NCI-H2227 treated with DMSO at 0.1 percent for 48 hours (cell line): ENCODE measurements at regions not wholly inside any gene's neighbourhood (a gene's known extent, or its start where the extent isn't known, plus 50 kb on each side); places are given as distances from the start of the nearest gene placed in this dataset.
"Not testable (repeated sequence)": the region's sequence is repeated elsewhere in the genome, so short reads cannot be mapped to it uniquely, and the experiment has no call there.

Experiments used
- DNase-seq: peaks from one replicate; lab custom pipeline; 2025; lab: John Stamatoyannopoulos, UW

DNA sequence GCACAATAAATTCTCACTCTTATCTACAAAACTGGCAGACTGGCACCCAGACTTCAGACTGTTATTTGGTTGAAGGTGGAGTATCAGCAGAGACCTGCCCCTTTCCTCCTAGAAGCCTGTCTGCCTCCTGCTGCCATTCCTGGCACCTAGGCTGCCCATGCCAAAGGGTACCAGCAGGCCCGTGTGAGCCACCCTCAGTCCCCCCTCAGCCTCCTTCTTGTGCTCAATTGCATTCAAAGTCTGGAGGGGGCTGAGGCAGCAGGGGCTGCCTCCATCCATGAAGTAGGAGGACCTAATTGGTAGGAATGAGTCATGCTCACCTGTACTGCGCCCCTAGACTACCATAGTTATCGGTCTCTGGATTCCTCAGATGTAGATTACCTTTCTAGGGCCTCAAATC lies 440.9 kb upstream of the GRM3 start:
- DNase-seq, result no peak

DNA sequence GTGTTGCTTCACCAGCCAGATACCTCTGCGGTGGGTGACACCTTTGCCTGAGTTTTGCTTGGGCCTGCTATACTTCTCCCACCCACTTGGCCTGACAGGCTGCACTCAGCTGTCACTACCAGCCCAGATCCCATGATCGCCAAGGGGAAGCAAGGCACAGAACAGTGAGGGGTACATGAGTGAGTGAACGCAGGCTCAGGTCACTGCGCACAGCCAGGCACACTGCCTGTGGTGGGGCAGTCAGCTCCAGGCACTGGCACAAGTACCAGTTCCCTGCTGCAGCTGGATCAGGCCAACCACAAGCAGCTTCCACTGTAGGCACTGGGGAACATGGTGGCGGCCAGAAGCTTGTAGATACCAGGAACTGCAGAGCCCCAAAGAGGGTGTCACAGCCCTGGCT lies 441.9 kb upstream of the GRM3 start:
- DNase-seq, result no peak

DNA sequence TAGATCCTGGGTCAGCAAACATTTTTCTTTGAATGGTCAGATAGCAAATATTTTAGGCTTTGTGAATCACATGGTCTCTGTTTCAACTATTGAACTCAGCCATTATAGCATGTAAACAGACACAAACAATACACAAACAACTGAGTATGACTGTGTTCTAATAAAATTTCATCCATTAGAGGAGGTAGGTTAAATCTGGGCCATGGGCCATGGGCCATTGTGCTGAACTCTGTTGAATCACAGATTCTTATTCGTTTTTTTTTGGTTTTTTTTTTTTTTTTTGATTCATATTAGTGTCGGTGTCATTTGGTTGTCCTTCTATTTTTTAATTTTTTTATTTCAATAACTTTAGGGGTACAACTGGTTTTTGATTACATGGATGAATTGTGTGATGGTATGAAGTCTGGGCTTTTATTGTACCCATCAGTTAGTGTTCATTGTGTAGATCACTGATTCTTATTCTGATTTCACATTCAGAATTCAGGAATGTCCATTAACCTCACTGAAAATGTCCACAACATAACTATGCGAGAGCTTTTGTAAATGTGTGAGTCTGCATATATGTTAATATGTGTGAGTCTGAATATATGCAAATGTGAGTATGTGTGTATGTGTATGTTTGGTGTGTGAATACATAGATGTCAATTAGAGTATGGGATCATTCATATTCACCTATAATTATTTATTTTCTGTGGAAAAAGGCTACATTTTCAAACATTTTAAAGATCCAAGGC lies 443.7 kb upstream of the GRM3 start:
- DNase-seq, result no peak

DNA sequence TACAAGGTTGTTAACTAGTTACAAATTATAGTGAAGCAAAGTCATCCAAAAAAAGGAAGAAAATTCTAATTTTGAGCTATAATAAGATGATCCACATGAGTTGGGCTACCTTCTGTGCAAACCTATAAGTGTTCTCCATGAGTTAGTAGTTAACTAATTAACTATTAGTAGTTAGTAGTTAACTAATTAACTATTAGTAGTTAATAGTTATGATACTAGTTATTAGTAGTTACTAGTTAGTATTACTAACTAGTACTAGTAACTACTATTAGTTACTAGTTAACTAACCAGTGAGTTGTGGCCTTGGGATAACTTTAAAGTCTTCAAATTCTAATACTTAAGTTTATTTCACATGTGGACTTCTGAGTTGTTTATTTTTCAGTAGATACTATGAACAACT lies 453.4 kb upstream of the GRM3 start:
- no peak for DNase-seq

DNA sequence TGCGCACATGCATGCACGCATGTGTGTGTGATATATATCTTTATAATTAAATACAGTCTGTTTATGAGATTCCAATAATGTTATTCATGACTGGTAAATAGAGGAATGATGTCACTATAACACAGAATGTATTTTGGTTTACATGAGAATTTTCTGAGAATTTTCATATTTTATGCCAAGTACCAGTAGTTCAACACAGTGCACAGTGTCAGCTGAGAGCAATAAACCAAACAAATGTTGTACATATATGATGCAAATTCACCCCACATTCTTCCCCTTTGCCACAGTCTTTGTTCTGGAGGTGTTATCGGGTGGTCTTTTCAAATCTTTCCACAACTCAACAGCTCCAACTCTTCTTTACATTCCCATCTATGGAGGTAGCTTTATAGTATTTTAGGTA lies 462.2 kb upstream of the GRM3 start:
- no peak for DNase-seq

DNA sequence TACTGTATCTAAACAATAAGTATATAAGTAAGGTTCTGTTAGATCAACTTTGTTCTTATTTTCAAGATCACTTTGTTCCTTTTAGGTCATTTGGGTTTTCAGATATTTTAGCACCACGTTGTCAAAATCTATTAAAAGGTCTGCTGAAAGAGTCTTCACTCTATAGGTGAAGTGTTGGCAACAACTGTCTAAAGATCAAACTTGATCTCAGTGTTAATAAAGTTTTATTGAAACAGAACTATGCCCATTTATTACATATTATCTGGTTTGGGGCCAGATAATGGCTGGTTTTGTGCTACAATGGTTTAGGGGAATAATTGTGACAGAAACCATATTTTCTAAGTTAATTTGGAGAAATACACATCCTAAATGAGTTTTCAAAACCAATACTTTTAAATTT lies 478.9 kb upstream of the GRM3 start:
- no peak for DNase-seq

DNA sequence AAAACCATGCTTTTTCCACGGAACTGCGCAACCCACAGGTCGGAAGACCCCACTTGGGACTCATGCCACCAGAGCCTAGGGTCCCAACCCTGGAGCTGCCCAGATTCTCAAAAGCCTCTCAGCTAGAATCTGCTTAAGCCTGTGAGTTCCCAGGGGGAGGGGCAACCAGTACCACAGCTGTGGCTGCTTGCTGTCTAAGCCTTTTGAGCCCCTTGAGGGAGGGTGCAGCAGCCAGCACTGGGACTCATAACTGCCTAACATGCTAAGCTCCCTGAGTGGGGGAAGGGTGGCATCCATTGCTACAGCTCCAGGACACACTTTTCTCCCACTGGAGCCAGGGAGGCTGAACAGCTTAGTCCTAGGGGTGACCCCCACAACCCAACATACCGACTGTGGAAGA lies 485.6 kb upstream of the GRM3 start:
- no peak for DNase-seq

DNA sequence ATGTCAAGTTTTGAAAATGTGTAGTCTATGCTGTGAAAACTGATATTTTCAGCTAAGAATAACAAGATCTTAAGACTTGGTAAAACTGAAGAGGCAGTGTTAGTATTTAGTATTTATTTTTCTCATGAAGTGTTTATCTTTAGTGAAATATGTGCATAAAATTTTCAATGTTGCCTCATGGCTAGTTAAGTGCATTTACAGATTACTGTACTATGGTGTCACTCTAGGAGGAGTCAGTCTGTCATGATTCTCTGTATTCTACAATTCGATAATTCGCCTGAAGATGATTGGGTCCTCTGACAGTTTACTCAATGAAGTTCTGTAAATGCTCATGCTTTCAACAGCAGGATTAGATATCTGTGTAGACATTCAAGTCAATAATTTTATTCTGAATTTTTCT lies 488.1 kb upstream of the GRM3 start:
- no peak for DNase-seq

DNA sequence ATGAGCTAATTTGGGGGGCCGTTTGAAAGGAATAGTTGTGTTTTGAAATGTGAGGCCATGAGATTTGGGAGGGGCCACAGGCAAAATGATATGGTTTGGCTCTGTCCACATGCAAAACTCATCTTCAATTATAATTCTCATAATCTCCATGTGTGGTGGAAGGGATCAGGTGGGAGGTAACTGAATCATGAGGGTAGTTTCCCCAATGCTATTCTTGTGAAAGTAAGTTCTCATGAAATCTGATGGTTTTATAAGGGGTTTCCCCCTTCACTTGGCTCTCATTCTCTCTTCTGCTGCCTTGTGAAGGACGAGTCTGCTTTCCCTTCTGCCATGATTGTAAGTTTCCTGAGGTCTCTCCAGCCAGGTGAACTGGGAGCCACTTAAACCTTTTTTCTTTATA lies 490.8 kb upstream of the GRM3 start:
- no peak for DNase-seq

DNA sequence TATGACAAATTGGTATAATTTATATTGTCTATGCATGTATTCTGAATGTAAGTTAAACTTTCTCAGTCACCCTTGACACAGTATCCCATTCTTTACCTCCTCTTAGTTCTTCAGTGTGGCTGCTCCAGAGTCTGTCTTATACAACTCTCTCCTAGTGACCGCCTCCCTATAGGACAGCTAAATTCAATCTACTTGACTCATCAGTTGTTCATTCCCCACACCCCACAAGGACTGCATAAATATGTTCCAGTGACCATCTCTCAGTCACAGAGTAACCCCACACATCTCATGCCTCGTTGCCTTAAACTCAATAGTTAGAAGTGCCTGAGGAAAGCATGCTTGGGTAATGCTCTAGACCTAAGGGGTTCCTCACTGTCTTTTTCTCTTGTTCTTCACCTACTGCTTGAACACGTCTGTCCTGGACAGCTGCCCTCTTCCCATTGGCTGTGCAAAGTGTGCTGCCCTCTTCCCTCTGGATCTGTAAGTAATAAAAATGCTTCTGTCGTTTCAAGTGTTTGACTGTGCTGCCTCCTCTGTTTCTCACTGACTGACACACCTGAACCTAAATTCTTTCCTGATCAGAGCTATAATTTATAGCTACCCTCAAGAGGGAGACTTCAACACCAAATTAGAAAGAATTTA lies 494.6 kb upstream of the GRM3 start:
- DNase-seq, result no peak

DNA sequence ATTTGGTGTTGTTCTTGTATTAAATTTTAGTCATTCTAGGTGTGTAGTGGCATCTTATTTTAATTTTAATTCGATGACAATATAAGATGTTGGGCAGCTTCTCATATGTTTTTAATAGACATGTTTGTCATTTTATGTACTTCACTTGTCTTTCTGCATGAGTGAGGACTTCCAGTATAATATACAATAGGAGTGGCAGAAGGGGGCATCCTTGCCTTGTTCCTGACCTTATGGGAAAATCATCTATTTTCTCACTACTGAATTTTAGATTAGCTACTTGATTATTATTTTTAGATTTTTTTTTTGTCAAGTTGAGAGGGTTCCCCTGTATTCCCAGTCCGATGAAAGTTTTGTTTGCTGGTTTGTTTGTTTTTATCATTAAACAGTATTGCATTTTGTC lies 495.2 kb upstream of the GRM3 start:
- DNase-seq, result no peak

DNA sequence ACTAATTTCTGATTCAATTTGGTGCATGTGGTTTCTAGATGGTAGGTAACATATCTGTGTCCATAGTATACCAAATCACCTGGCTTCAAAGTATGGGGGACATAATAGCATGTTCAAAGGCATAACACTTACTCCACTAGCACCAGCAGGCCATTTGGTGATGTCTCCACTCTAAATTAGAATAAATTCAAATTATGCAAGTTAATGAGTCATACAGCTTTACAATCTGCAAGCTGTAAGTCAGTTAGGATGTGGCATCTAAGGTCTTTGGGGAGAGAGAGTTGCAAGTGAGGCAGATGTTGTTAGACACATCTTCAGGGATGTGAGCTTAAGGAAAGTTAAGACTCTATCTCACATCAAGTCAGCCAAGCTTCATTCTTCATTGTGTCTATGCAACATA lies 506.4 kb upstream of the GRM3 start:
- no peak for DNase-seq

DNA sequence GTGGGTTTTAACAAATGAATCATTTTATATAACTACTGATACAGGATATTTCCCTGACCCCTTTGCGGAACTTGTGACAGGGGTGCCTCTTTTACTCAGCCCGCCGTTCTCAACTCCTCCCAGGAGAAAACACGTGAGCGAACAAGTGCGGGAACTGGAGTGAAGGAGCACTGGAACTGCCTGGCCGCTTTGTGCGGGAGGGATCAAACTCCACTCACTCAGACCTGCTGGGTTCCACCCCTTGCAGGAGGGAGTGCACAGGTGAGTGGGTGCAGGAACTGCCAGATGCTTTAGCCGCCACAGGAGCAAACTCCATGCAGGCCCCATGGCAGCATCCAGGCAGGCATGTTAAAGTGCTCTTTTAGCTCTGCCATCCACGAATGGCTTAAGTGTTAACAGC lies 513.4 kb upstream of the GRM3 start:
- DNase-seq, result no peak

DNA sequence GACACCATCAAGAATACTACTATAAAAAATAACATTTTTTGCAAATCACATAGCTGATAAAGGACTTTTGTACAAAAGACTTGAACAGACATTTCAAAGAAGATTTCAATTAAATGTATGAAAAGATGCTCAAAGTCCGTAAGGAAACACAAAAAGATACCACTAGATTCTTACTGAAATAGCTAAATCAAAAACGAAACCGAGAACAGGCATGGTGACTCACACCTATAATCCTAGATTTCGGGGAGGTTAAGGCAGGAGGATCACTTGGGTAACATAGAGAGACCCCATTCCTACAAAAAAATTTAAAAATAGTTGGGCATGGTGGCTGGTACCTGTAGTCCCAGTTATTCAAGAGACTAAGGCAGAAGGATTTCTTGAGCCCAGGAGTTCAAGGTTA lies 520.2 kb upstream of the GRM3 start:
- DNase-seq, result no peak

DNA sequence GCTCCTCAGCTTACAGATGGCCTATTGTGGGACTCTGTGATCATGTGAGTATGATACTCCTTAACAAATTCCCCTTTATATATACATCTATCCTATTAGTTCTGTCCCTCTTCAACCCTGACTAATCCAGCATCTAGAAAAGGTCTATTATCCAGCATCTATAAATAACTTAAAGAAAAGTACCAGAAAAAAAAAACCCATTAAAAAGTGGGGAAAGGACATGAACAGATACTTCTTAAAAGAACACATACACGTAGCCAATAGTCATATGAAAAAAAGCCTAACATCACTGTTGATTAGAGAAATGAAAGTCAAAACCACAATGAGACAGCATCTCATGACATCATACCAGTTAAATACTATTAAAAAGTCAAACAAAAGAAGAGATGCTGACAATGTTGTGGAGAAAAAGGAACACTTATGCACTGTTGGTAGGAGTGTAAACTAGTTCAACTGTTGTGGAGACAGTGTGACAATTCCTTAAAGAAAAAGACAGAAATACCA lies 549.5 kb upstream of the GRM3 start:
- no peak for DNase-seq

DNA sequence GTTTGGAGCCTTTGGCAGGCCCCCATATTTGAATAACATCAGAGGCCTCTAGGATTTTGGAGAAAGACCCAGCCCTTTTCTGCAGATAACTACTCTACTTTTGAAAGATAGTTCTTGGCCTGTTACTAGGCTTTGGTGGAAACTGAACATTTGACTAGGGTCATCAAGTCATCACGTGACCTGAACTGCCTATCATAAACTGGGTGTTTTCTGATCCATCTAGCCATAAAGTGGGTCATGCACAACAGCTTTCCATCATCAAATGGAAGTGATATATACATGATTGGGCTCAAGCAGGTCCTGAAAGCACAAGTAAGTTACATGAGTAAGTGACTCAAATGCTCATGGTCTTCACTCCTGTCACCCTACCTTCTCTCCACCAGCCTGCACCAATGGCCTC lies 552.3 kb upstream of the GRM3 start:
- no peak for DNase-seq

DNA sequence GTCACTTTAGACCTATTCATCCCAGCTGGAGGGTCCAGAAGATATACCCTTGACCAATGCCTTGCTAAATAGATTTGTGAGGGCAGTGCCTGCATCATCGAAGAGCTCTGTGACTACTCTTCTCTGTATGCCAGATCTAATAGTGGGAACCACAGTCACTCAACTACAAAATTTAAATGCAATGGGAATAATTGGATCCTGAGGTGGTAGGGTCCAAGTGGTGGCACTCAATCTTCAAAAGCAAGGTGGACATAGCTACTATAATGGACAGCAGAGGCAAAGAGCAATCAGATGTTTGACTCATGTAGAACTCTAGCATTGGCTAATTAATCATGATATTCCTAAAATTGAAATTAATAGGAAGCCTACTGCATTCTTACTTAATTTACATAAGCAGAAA lies 554.3 kb upstream of the GRM3 start:
- DNase-seq, result no peak

DNA sequence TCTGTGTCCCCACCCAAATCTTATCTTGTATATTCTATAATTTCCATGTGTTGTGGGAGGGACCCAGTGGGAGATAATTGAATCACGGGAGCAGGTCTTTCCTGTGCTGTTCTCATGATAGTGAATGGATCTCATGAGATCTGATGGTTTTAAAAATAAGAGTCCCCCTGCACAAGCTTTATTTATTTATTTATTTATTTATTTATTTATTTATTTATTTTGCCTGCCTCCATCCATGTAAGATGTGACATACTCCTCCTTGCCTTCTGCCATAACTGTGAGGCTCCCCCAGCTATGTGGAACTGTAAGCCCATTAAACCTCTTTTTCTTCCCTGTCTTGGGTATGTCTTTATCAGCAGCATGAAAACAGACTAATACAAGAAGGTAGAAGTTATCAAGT lies 579.1 kb upstream of the GRM3 start:
- not testable (repeated sequence) for DNase-seq

DNA sequence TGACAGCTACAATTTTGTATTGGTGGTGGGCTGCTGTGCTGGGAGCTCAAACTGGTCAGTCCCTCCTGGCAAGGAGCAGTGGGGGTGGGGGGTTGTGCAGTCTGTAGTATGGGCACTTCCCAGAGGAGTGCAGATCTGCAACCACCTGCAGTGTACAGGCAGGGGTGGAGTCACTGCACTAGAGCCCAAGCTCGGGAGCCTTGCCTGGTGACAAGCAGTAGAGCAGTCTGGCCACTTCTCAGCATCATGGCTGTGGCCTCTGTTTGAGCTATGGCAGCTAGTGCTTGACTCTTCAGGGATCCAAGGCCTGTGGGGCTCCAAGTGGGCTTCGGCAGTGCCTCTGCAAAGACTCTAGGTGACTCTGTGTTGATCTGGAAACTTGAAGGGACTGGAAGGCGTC lies 585.1 kb upstream of the GRM3 start:
- no peak for DNase-seq

DNA sequence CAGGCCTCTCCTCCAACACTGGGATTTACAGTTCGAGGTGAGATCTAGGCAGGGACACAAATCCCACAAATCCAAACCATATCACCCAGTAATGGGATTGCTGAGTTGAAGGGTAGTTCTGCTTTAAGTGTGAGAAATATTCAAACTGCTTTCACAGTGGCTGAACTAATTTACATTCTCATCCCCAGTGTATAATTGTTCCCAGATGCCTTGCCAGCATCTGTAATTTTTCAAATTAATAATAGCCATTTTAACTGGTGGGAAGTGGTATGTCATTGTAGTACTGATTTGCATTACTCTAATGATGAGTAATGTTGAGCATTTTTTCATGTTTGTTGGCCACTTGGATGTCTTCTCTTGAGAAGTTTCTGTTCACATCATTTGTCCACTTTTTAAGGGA lies 592.8 kb upstream of the GRM3 start:
- no peak for DNase-seq

DNA sequence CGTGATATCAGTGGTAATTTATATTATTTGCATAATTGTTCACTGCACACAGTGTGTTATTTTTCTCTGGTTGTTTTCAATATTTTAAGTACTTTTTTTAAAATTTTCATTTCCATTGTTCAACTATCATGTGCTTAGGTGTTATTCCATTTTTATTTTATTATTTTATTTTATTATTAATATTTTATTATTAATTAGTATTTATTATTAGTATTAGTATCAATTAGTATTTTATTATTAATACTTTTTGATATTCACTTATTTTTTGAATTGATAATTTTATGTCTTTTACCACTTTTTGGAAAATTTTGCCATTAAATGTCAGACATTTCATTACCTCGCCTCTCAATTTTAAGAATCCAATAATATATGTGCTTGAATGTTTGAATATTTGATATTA lies 593.8 kb upstream of the GRM3 start:
- no peak for DNase-seq

DNA sequence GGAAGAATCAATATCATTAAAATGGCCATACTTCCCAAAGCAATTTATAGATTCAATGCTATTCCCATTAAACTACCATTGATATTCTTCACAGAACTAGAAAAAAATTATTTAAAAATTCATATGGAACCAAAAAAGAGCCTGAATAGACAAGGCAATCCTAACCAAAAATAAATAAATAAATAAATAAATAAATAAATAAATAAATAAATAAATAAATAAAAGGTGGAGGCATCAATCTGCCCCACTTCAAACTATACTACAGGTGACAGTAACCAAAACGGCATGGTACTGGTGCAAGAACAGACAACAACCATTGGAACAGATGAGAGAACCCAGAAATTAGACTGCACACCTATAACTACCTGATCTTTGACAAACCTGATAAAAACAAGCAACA lies 598.5 kb upstream of the GRM3 start:
- DNase-seq, result not testable (repeated sequence)

DNA sequence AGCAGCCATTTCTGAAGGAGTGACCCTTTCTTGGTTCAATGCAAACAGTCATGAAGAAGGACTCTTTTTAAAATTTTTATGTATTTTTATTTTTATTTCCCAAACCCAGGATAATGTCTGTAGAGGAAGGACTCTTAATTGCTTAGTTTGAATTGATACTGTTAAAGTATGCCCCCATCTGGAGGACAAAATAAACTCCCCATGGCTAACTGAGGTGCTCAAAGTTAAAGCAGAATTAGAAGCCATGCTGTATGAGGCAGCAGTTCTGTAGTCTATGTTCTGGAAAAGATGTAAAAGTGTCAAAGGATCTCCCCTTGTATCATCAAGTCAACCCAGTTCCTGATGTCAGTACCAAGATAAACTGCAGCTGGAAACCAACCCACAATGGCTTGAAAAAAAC lies 617.9 kb upstream of the GRM3 start:
- no peak for DNase-seq

DNA sequence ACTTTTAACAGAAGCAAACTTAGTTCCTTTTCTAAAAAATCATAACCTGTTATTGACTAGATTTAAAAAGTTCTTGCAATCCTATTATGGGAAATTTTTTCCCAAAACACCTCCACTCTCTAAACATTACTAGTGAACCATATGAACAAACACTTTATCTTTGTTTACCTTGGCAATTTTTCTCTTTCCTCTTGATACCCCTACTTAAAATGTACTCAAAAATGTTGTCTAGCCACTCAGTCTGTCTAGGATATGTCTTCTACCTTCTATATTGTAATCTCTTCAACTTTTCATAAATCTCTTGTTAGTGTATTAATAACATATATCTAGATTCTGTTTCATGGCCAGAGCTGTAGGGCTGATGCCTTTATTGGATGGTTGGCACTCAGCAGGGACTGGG lies 630.0 kb upstream of the GRM3 start:
- no peak for DNase-seq
